HL-60 (cell line): ENCODE measurements at regions not wholly inside any gene's neighbourhood (a gene's known extent, or its start where the extent isn't known, plus 50 kb on each side); places are given as distances from the start of the nearest gene placed in this dataset.

Source experiments
- DNase-seq, 2 experiments: peaks; one replicate each; pipeline ENCODE4 v3.0.0-alpha.2; 2010 to 2020; ENCODE audit warnings: low read depth in 1 of 2, low spot score in 1 of 2
- H3K27ac ChIP-seq: fragments of 250-450 bp; sonication (Bioruptor Pico); replicated peaks from 2 replicates; pipeline ENCODE4 v1.5.1; 2020; ENCODE audit warnings: mild to moderate bottlenecking, moderate library complexity
- H3K27me3 ChIP-seq: fragments of 250-450 bp; sonication (Bioruptor Pico); 2 replicates; pipeline ENCODE4 v1.5.1; 2021; ENCODE audit warnings: mild to moderate bottlenecking, moderate library complexity; ENCODE audit not compliant: insufficient read depth, poor library complexity, severe bottlenecking
- H3K4me3 ChIP-seq: replicated peaks from 2 replicates; pipeline ENCODE4 v1.5.1; 2011; ENCODE audit warnings: mild to moderate bottlenecking, control low read depth, low read length; ENCODE audit not compliant: insufficient read depth
- GABPA ChIP-seq: IDR thresholded peaks from 2 replicates; pipeline ENCODE4 v1.6.1; 2012; ENCODE audit warnings: low read depth
- POLR2AphosphoS5 ChIP-seq: IDR thresholded peaks from 2 replicates; pipeline ENCODE4 v1.6.1; 2012; ENCODE audit warnings: low read depth
- SPI1 ChIP-seq: IDR thresholded peaks from 2 replicates; pipeline ENCODE4 v1.6.1; 2012; ENCODE audit warnings: low read depth, mild to moderate bottlenecking, borderline replicate concordance
- TF ChIP-seq, protein P1 (sequence below): IDR thresholded peaks from one replicate; pipeline ENCODE4 v1.5.1; 2011; ENCODE audit warnings: low read length, control low read depth, inconsistent platforms; ENCODE audit not compliant: insufficient read depth
- TF ChIP-seq, protein P2 (sequence below): IDR thresholded peaks from 2 replicates; pipeline ENCODE4 v1.6.1; 2012; ENCODE audit warnings: low read depth; ENCODE audit not compliant: insufficient replicate concordance

DNA sequence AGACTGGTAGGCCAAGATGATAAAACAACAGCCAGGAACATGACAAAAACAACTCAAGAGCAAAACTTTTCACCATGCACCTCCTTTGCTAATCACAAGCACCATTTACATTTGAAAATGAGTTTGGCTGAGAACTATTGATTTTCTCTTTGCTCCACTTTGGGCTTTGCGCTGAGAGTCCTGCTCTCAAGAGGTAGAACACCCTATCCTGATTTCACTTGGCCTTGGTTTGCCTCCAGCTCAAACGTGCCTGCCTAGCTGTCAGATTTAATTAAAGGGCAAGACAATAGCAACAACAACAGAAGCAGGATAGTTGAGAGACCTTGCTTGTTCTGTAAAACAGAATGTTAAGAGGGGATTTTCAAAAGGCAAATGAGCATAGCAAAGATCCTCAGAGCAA is 128.2 kb upstream of the ASTN2 start:
- Histone ChIP-seq H3K4me3 (no peak overlapping the region), H3K27me3 (peaks cover 6% of the 10 kb centered on the region), H3K27ac (no peak overlapping the region)
- DNase-seq = no peak
- TF ChIP-seq, protein P1, sequence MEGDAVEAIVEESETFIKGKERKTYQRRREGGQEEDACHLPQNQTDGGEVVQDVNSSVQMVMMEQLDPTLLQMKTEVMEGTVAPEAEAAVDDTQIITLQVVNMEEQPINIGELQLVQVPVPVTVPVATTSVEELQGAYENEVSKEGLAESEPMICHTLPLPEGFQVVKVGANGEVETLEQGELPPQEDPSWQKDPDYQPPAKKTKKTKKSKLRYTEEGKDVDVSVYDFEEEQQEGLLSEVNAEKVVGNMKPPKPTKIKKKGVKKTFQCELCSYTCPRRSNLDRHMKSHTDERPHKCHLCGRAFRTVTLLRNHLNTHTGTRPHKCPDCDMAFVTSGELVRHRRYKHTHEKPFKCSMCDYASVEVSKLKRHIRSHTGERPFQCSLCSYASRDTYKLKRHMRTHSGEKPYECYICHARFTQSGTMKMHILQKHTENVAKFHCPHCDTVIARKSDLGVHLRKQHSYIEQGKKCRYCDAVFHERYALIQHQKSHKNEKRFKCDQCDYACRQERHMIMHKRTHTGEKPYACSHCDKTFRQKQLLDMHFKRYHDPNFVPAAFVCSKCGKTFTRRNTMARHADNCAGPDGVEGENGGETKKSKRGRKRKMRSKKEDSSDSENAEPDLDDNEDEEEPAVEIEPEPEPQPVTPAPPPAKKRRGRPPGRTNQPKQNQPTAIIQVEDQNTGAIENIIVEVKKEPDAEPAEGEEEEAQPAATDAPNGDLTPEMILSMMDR = no peak
- TF ChIP-seq, protein P2, sequence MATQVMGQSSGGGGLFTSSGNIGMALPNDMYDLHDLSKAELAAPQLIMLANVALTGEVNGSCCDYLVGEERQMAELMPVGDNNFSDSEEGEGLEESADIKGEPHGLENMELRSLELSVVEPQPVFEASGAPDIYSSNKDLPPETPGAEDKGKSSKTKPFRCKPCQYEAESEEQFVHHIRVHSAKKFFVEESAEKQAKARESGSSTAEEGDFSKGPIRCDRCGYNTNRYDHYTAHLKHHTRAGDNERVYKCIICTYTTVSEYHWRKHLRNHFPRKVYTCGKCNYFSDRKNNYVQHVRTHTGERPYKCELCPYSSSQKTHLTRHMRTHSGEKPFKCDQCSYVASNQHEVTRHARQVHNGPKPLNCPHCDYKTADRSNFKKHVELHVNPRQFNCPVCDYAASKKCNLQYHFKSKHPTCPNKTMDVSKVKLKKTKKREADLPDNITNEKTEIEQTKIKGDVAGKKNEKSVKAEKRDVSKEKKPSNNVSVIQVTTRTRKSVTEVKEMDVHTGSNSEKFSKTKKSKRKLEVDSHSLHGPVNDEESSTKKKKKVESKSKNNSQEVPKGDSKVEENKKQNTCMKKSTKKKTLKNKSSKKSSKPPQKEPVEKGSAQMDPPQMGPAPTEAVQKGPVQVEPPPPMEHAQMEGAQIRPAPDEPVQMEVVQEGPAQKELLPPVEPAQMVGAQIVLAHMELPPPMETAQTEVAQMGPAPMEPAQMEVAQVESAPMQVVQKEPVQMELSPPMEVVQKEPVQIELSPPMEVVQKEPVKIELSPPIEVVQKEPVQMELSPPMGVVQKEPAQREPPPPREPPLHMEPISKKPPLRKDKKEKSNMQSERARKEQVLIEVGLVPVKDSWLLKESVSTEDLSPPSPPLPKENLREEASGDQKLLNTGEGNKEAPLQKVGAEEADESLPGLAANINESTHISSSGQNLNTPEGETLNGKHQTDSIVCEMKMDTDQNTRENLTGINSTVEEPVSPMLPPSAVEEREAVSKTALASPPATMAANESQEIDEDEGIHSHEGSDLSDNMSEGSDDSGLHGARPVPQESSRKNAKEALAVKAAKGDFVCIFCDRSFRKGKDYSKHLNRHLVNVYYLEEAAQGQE = no peak
- TF ChIP-seq POLR2AphosphoS5 (no peak), SPI1 (no peak), GABPA (no peak)

DNA sequence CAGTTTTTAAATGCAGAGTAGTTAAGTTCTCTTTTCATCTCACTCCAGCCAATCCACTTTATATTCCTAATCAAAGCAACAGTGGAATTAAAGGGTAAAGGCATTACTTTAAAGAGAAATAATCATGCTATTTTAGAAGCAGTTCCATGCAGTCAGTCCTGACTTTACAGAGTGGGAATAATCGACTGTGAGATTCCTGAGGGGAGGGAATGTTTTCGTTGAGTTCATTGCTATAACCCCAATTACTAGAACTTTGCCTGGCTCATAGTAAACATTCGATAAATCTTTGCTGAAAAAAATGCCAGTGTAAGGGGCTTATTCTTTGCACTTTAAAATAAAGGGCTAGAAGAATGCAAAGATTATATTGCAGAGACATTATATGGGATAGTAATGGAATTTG is 127.2 kb upstream of the ASTN2 start:
- H3K4me3 ChIP-seq = no peak overlapping the region
- peaks cover 4% of the 10 kb centered on the region for H3K27me3 ChIP-seq
- H3K27ac ChIP-seq = no peak overlapping the region
- TF ChIP-seq POLR2AphosphoS5 = no peak
- TF ChIP-seq, protein P2 = no peak
- DNase-seq = no peak

DNA sequence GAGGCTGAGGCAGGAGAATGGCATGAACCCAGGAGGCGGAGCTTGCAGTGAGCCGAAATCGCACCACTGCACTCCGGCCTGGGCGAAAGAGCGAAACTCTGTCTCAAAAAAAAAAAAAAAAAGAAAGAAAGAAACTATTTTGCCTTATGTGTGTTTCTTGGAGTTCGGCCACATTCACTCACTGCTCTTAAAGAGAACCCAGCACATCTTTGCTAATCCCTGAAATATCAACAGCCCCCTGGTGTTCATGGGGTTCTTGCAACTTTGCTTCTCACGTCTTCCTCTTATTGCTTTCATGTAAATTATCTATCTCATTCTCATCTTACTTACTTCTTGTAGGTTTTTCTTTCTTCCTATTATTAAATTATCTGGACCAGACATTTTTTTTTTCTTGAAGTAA is 126.3 kb upstream of the ASTN2 start:
- DNase-seq = no peak
- H3K4me3 ChIP-seq = no peak overlapping the region
- TF ChIP-seq, protein P2 = no peak
- no peak for TF ChIP-seq GABPA
- no peak for TF ChIP-seq SPI1
- TF ChIP-seq, protein P1 = no peak
- no peak for TF ChIP-seq POLR2AphosphoS5
- no peaks in the 10 kb centered on the region for H3K27me3 ChIP-seq
- H3K27ac ChIP-seq = no peak overlapping the region

DNA sequence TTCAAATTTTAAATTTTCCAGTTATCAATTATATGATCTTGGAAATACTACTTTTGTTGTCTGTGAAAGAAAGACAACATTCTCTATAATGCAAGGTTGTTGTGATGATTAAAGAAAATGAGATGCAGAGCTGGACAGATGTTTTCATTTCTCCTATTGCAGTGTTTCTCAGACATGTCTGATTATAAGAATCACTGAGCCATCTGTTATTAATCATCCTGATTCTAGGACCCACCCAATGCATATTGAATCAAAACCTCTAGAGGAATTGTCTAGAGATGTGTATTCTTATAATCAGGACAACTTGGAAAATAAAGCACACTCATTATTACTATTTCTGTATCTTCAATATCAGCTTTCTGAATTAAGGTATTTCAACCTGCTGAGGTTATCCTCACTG is 121.1 kb upstream of the ASTN2 start:
- TF ChIP-seq SPI1 = no peak
- TF ChIP-seq GABPA = no peak
- TF ChIP-seq POLR2AphosphoS5 = no peak
- TF ChIP-seq, protein P2 = no peak
- TF ChIP-seq, protein P1 = no peak
- peaks cover 3% of the 10 kb centered on the region for H3K27me3 ChIP-seq
- H3K4me3 ChIP-seq = no peak overlapping the region
- no peak for DNase-seq
- H3K27ac ChIP-seq = no peak overlapping the region
